HEK293 (cell line): ENCODE measurements at regions not wholly inside any gene's neighbourhood (a gene's known extent, or its start where the extent isn't known, plus 50 kb on each side); places are given as distances from the start of the nearest gene placed in this dataset.

Experiments used
- CTCF ChIA-PET: fragments of 350-600 bp; formaldehyde crosslinking; extraction: SDS; loops from one replicate; lab custom pipeline; 2021; ENCODE audit warnings: antibody characterized with exemption; lab: Yijun Ruan, JAX
- POLR2A ChIA-PET: fragments of 300-600 bp; formaldehyde crosslinking; extraction: SDS; loops from one replicate; lab custom pipeline; 2020; ENCODE audit warnings: antibody characterized with exemption, inconsistent platforms; lab: Yijun Ruan, JAX
- H3K27ac ChIP-seq: fragments of 200-500 bp; sonication (Bioruptor generic); 2 replicates; pipeline ENCODE4 v1.5.1; 2014; ENCODE audit warnings: low read depth, low read length, control low read depth, inconsistent platforms; ENCODE audit errors: extremely low read depth
- H3K36me3 ChIP-seq, 2 experiments: fragments of 200-500 bp in 1 of 2; sonication (Bioruptor generic) in 1 of 2; 1 replicate in 1 of 2; 2 replicates in 1 of 2; pipeline ENCODE4 v1.5.1; 2014 to 2017; ENCODE audit warnings: inconsistent platforms in 2 of 2, low read length in 2 of 2; ENCODE audit not compliant: control insufficient read depth in 2 of 2, insufficient read depth in 1 of 2
- H3K4me1 ChIP-seq: fragments of 200-500 bp; sonication (Bioruptor generic); 2 replicates; pipeline ENCODE4 v1.5.1; 2014; ENCODE audit warnings: mild to moderate bottlenecking, low read length, inconsistent platforms; ENCODE audit not compliant: control insufficient read depth, insufficient read depth
- H3K4me3 ChIP-seq: 2 replicates; pipeline ENCODE4 v1.5.1; 2011; ENCODE audit warnings: low read depth, mild to moderate bottlenecking, control low read depth, low read length, moderate library complexity
- H3K9me3 ChIP-seq: fragments of 200-500 bp; sonication (Bioruptor generic); 2 replicates; pipeline ENCODE4 v1.5.1; 2014; ENCODE audit warnings: low read depth, low read length, inconsistent platforms; ENCODE audit not compliant: control insufficient read depth, insufficient read depth
- BCL11A ChIP-seq: fragments of 450-650 bp; formaldehyde crosslinking; IDR thresholded peaks from 2 replicates; pipeline ENCODE4 v1.5.1; 2016; ENCODE audit warnings: low read depth, missing biosample characterization, missing genetic modification characterization
- BCL11B ChIP-seq: fragments of 450-650 bp; formaldehyde crosslinking; IDR thresholded peaks from 2 replicates; pipeline ENCODE4 v1.5.1; 2016; ENCODE audit warnings: low read depth, missing biosample characterization, missing genetic modification characterization
- HIC1 ChIP-seq: fragments of 450-650 bp; formaldehyde crosslinking; IDR thresholded peaks from 2 replicates; pipeline ENCODE4 v1.5.1; 2016; ENCODE audit warnings: missing biosample characterization, missing genetic modification characterization
- HOXD13 ChIP-seq: sonication (generic); formaldehyde crosslinking; IDR thresholded peaks from 2 replicates; pipeline ENCODE4 v1.8.0; 2022; ENCODE audit warnings: missing genetic modification reagents, borderline replicate concordance
- IKZF3 ChIP-seq: fragments of 450-650 bp; IDR thresholded peaks from 2 replicates; pipeline ENCODE4 v1.5.0; 2018; ENCODE audit warnings: missing biosample characterization, mild to moderate bottlenecking, missing genetic modification characterization, moderate library complexity
- KLF9 ChIP-seq: fragments of 450-650 bp; formaldehyde crosslinking; IDR thresholded peaks from 2 replicates; pipeline ENCODE4 v1.5.1; 2016; ENCODE audit warnings: missing biosample characterization, missing genetic modification characterization, low read depth
- MEIS1 ChIP-seq: sonication (generic); formaldehyde crosslinking; IDR thresholded peaks from 2 replicates; pipeline ENCODE4 v1.8.1; 2022; ENCODE audit warnings: missing genetic modification reagents, mild to moderate bottlenecking, borderline replicate concordance
- MZF1 ChIP-seq: fragments of 450-650 bp; formaldehyde crosslinking; IDR thresholded peaks from 2 replicates; pipeline ENCODE4 v1.5.1; 2017; ENCODE audit warnings: missing biosample characterization, missing genetic modification characterization, borderline replicate concordance
- RBAK ChIP-seq: fragments of 450-650 bp; formaldehyde crosslinking; IDR thresholded peaks from 2 replicates; pipeline ENCODE4 v1.5.1; 2016; ENCODE audit warnings: missing biosample characterization, missing genetic modification characterization
- YY2 ChIP-seq: fragments of 450-650 bp; formaldehyde crosslinking; IDR thresholded peaks from 2 replicates; pipeline ENCODE4 v1.5.1; 2016; ENCODE audit warnings: missing biosample characterization, missing genetic modification characterization
- ZBTB17 ChIP-seq: fragments of 450-650 bp; formaldehyde crosslinking; IDR thresholded peaks from 2 replicates; pipeline ENCODE4 v1.5.1; 2016; ENCODE audit warnings: missing biosample characterization, missing genetic modification characterization
- ZBTB21 ChIP-seq: fragments of 450-650 bp; formaldehyde crosslinking; IDR thresholded peaks from 2 replicates; pipeline ENCODE4 v1.5.1; 2017; ENCODE audit warnings: missing biosample characterization, missing genetic modification characterization
- ZBTB26 ChIP-seq: fragments of 450-650 bp; formaldehyde crosslinking; optimal IDR thresholded peaks from 2 replicates; pipeline ENCODE3; 2016; ENCODE audit warnings: missing biosample characterization, mild to moderate bottlenecking, missing genetic modification characterization
- ZBTB48 ChIP-seq: fragments of 450-650 bp; formaldehyde crosslinking; IDR thresholded peaks from 2 replicates; pipeline ENCODE4 v1.5.1; 2016; ENCODE audit warnings: missing biosample characterization, missing genetic modification characterization
- ZFP3 ChIP-seq: fragments of 450-650 bp; formaldehyde crosslinking; IDR thresholded peaks from 2 replicates; pipeline ENCODE4 v1.5.1; 2016; ENCODE audit warnings: low read depth, missing biosample characterization, missing genetic modification characterization
- ZFP37 ChIP-seq: fragments of 450-650 bp; formaldehyde crosslinking; IDR thresholded peaks from 2 replicates; pipeline ENCODE4 v1.5.1; 2016; ENCODE audit warnings: missing biosample characterization, missing genetic modification characterization
- ZFP69B ChIP-seq: fragments of 450-650 bp; formaldehyde crosslinking; IDR thresholded peaks from 2 replicates; pipeline ENCODE4 v1.5.1; 2016; ENCODE audit warnings: missing biosample characterization, missing genetic modification characterization
- ZNF121 ChIP-seq: fragments of 450-650 bp; formaldehyde crosslinking; IDR thresholded peaks from 2 replicates; pipeline ENCODE4 v1.5.1; 2016; ENCODE audit warnings: missing biosample characterization, missing genetic modification characterization
- ZNF133 ChIP-seq: fragments of 450-650 bp; formaldehyde crosslinking; IDR thresholded peaks from 2 replicates; pipeline ENCODE4 v1.5.1; 2016; ENCODE audit warnings: missing biosample characterization, missing genetic modification characterization
- ZNF19 ChIP-seq: fragments of 450-650 bp; formaldehyde crosslinking; IDR thresholded peaks from 2 replicates; pipeline ENCODE4; 2016; ENCODE audit warnings: missing biosample characterization, missing genetic modification characterization, low read depth
- ZNF214 ChIP-seq: fragments of 450-650 bp; formaldehyde crosslinking; IDR thresholded peaks from 2 replicates; pipeline ENCODE4 v1.5.1; 2017; ENCODE audit warnings: missing biosample characterization, mild to moderate bottlenecking, missing genetic modification characterization, borderline replicate concordance
- ZNF221 ChIP-seq: fragments of 450-650 bp; formaldehyde crosslinking; IDR thresholded peaks from 2 replicates; pipeline ENCODE4 v1.5.1; 2017; ENCODE audit warnings: missing biosample characterization, missing genetic modification characterization, borderline replicate concordance
- ZNF223 ChIP-seq: fragments of 450-650 bp; formaldehyde crosslinking; IDR thresholded peaks from 2 replicates; pipeline ENCODE4 v1.5.1; 2016; ENCODE audit warnings: missing biosample characterization, missing genetic modification characterization
- ZNF366 ChIP-seq: fragments of 450-650 bp; formaldehyde crosslinking; conservative IDR thresholded peaks from 2 replicates; pipeline ENCODE4 v1.5.1; 2016; ENCODE audit warnings: missing biosample characterization, missing genetic modification characterization
- ZNF433 ChIP-seq: fragments of 450-650 bp; formaldehyde crosslinking; IDR thresholded peaks from 2 replicates; pipeline ENCODE4 v1.5.1; 2016; ENCODE audit warnings: missing biosample characterization, missing genetic modification characterization, low read depth
- ZNF449 ChIP-seq: fragments of 450-650 bp; formaldehyde crosslinking; IDR thresholded peaks from 2 replicates; pipeline ENCODE4 v1.5.1; 2017; ENCODE audit warnings: missing biosample characterization, mild to moderate bottlenecking, missing genetic modification characterization, moderate library complexity
- ZSCAN30 ChIP-seq: fragments of 450-650 bp; IDR thresholded peaks from 2 replicates; pipeline ENCODE4 v1.5.1; 2018; ENCODE audit warnings: missing biosample characterization, mild to moderate bottlenecking, missing genetic modification characterization, moderate library complexity

- Histone ChIP-seq H3K4me1 (no peaks in the 10 kb centered on the region), H3K36me3 (no peaks in the 10 kb centered on the region), H3K9me3 (no peaks in the 10 kb centered on the region), H3K4me3 (no peak overlapping the region), H3K27ac (no peak overlapping the region)
- ChIA-PET CTCF (no interaction called here), POLR2A (no interaction called here)
- TF ChIP-seq ZNF19 (tag by site-specific recombination) = no peak
Observed at GRCh38 chr4:122517345-122517744, 60.8 kb upstream of the IL2 start.

- Histone ChIP-seq H3K4me3 (no peak overlapping the region), H3K4me1 (no peaks in the 10 kb centered on the region), H3K9me3 (no peaks in the 10 kb centered on the region), H3K27ac (no peak overlapping the region), H3K36me3 (no peaks in the 10 kb centered on the region)
- ChIA-PET POLR2A (no interaction called here), CTCF (no interaction called here)
- TF ChIP-seq BCL11A (tag by site-specific recombination) (no peak), ZNF121 (no peak), ZFP3 (tag by site-specific recombination) (no peak)
Observed at GRCh38 chr4:122516376-122516775, 59.9 kb upstream of the IL2 start.

GRCh38 chr4:122514671-122515070, 58.1 kb upstream of the IL2 start:
- CTCF ChIA-PET = no interaction called here
- H3K27ac ChIP-seq = no peak overlapping the region
- no peak overlapping the region for H3K4me3 ChIP-seq
- H3K4me1 ChIP-seq = no peaks in the 10 kb centered on the region
- POLR2A ChIA-PET = no interaction called here
- H3K36me3 ChIP-seq = no peaks in the 10 kb centered on the region
- H3K9me3 ChIP-seq = no peaks in the 10 kb centered on the region
- TF ChIP-seq ZNF449 (tag by site-specific recombination) = no peak
- no peak for TF ChIP-seq ZNF133 (tag by site-specific recombination)
- TF ChIP-seq MZF1 (tag by site-specific recombination) = no peak
- TF ChIP-seq ZFP37 (tag by site-specific recombination) = no peak
- TF ChIP-seq ZNF433 (tag by site-specific recombination) = no peak
- TF ChIP-seq IKZF3 = no peak
- no peak for TF ChIP-seq ZSCAN30
- no peak for TF ChIP-seq ZBTB21
- no peak for TF ChIP-seq MEIS1
- TF ChIP-seq ZNF221 (tag by site-specific recombination) = no peak
- TF ChIP-seq BCL11B (tag by site-specific recombination) = no peak
- no peak for TF ChIP-seq HOXD13 (CRISPR knock-in tag)
- TF ChIP-seq ZFP69B (tag by site-specific recombination) = no peak
- no peak for TF ChIP-seq KLF9 (tag by site-specific recombination)

- no peak overlapping the region for H3K4me3 ChIP-seq
- POLR2A ChIA-PET = no interaction called here
- no peaks in the 10 kb centered on the region for H3K9me3 ChIP-seq
- no peaks in the 10 kb centered on the region for H3K4me1 ChIP-seq
- no peaks in the 10 kb centered on the region for H3K36me3 ChIP-seq
- H3K27ac ChIP-seq = no peak overlapping the region
- CTCF ChIA-PET = interaction anchor here (1.0 kb wide), 1 partner anchor 29 kb away, joined by 3 read pairs; no protein-coding TSS in a partner anchor
- no peak for TF ChIP-seq BCL11A (tag by site-specific recombination)
- no peak for TF ChIP-seq YY2
- TF ChIP-seq HIC1 (tag by site-specific recombination) = no peak
- no peak for TF ChIP-seq ZNF214 (tag by site-specific recombination)
- no peak for TF ChIP-seq ZBTB26
- no peak for TF ChIP-seq MZF1 (tag by site-specific recombination)
- no peak for TF ChIP-seq ZBTB48 (tag by site-specific recombination)
- no peak for TF ChIP-seq ZBTB17 (tag by site-specific recombination)
- no peak for TF ChIP-seq ZNF366 (tag by site-specific recombination)
- TF ChIP-seq RBAK = no peak
- TF ChIP-seq ZNF223 (tag by site-specific recombination) = no peak
- no peak for TF ChIP-seq ZSCAN30
Observed at GRCh38 chr4:122512430-122512829, 55.9 kb upstream of the IL2 start.
